Choroid plexus epithelial cell (primary cell): ENCODE measurements at regions not wholly inside any gene's neighbourhood (a gene's known extent, or its start where the extent isn't known, plus 50 kb on each side); places are given as distances from the start of the nearest gene placed in this dataset.

Source experiments
- DNase-seq: peaks from one replicate; pipeline ENCODE4 v3.0.0-alpha.2; 2010; ENCODE audit warnings: low read depth
- H3K4me3 ChIP-seq: 2 replicates; pipeline ENCODE4 v1.5.1; 2011; ENCODE audit warnings: low read depth, mild to moderate bottlenecking, control low read depth, low read length, moderate library complexity
- CTCF ChIP-seq: conservative IDR thresholded peaks from 2 replicates; pipeline ENCODE4 v1.5.1; 2011; ENCODE audit warnings: low read depth, mild to moderate bottlenecking, control low read depth, inconsistent platforms, low read length, moderate library complexity

GRCh38 chr3:106643684-106644161 is 733.5 kb upstream of the CCDC54 start:
- no peak overlapping the region for H3K4me3 ChIP-seq
- TF ChIP-seq CTCF = no peak
- no peak for DNase-seq

- H3K4me3 ChIP-seq = no peak overlapping the region
- TF ChIP-seq CTCF = no peak
- DNase-seq = no peak
These were observed 703.2 kb upstream of the CCDC54 start for GRCh38 chr3:106673926-106674569.

GRCh38 chr3:106675451-106675850 is 701.8 kb upstream of the CCDC54 start:
- no peak for TF ChIP-seq CTCF
- H3K4me3 ChIP-seq = no peak overlapping the region
- DNase-seq = no peak

- no peak for DNase-seq
These were observed 698.4 kb upstream of the CCDC54 start for GRCh38 chr3:106678657-106679390.

GRCh38 chr3:106683953-106684620 is 693.2 kb upstream of the CCDC54 start:
- TF ChIP-seq CTCF = no peak
- DNase-seq = no peak
- H3K4me3 ChIP-seq = no peak overlapping the region

More at GRCh38 chr3:106678657-106679390, 698.4 kb upstream of the CCDC54 start:
- no peak for TF ChIP-seq CTCF
- H3K4me3 ChIP-seq = no peak overlapping the region

- no peak for TF ChIP-seq CTCF
- H3K4me3 ChIP-seq = no peak overlapping the region
- DNase-seq = no peak
These were observed 691.5 kb upstream of the CCDC54 start for GRCh38 chr3:106685745-106686144.
